Neural progenitor cell (in vitro differentiated cells): ENCODE measurements at regions not wholly inside any gene's neighbourhood (a gene's known extent, or its start where the extent isn't known, plus 50 kb on each side); places are given as distances from the start of the nearest gene placed in this dataset.
"Not testable (repeated sequence)": the region's sequence is repeated elsewhere in the genome, so short reads cannot be mapped to it uniquely, and the experiment has no call there.

Experiments
- EZH2 ChIP-seq: fragments of 200-600 bp; sonication (generic); IDR thresholded peaks from 2 replicates; pipeline ENCODE4 v1.6.1; 2017; ENCODE audit warnings: antibody characterized with exemption, mild to moderate bottlenecking, moderate library complexity
- TF ChIP-seq, protein P1 (sequence below): fragments of 200-600 bp; sonication (generic); IDR thresholded peaks from 2 replicates; pipeline ENCODE4 v1.5.1; 2017; ENCODE audit warnings: antibody characterized with exemption, mild to moderate bottlenecking

DNA sequence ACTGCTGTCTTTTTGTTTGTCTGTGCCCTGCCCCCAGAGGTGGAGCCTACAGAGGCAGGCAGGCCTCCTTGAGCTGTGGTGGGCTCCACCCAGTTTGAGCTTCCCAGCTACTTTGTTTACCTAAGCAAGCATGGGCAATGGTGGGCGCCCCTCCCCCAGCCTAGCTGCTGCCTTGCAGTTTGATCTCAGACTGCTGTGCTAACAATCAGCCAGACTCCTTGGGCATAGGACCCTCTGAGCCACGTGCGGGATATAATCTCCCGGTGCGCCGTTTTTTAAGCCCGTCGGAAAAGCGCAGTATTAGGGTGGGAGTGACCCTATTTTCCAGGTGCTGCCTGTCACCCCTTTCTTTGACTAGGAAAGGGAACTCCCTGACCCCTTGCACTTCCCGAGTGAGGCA is 81.1 kb upstream of the ANKRD30A start:
- TF ChIP-seq, protein P1, sequence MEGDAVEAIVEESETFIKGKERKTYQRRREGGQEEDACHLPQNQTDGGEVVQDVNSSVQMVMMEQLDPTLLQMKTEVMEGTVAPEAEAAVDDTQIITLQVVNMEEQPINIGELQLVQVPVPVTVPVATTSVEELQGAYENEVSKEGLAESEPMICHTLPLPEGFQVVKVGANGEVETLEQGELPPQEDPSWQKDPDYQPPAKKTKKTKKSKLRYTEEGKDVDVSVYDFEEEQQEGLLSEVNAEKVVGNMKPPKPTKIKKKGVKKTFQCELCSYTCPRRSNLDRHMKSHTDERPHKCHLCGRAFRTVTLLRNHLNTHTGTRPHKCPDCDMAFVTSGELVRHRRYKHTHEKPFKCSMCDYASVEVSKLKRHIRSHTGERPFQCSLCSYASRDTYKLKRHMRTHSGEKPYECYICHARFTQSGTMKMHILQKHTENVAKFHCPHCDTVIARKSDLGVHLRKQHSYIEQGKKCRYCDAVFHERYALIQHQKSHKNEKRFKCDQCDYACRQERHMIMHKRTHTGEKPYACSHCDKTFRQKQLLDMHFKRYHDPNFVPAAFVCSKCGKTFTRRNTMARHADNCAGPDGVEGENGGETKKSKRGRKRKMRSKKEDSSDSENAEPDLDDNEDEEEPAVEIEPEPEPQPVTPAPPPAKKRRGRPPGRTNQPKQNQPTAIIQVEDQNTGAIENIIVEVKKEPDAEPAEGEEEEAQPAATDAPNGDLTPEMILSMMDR = not testable (repeated sequence)
- not testable (repeated sequence) for TF ChIP-seq EZH2
